ENCODE measurements at regions not wholly inside any gene's neighbourhood (a gene's known extent, or its start where the extent isn't known, plus 50 kb on each side); places are given as distances from the start of the nearest gene placed in this dataset.
A peak's percentile ranks its signal among the peaks of the same experiment; 100 is the strongest.
"Not testable (repeated sequence)": the region's sequence is repeated elsewhere in the genome, so short reads cannot be mapped to it uniquely, and the experiment has no call there.

GRCh38 chr3:177439694-177440269 is 242.5 kb upstream of the TBL1XR1 start:
- DNase-seq: no peak

- DNase-seq: no peak
Observed at GRCh38 chr3:177440456-177441104, 243.3 kb upstream of the TBL1XR1 start.

- DNase-seq: no peak
Observed at GRCh38 chr3:177441276-177441812, 244.1 kb upstream of the TBL1XR1 start.

GRCh38 chr3:177441813-177442646 is 244.7 kb upstream of the TBL1XR1 start:
- DNase-seq: no peak

GRCh38 chr3:177443469-177443868 is 246.2 kb upstream of the TBL1XR1 start:
- DNase-seq: no peak

- DNase-seq: no peak
Observed at GRCh38 chr3:177444696-177445095, 247.4 kb upstream of the TBL1XR1 start.

- DNase-seq: no peak
Observed at GRCh38 chr3:177445549-177445948, 248.3 kb upstream of the TBL1XR1 start.

GRCh38 chr3:177446165-177446601 is 248.9 kb upstream of the TBL1XR1 start:
- no peak for DNase-seq

GRCh38 chr3:177447938-177448337 is 250.7 kb upstream of the TBL1XR1 start:
- DNase-seq: no peak

- no peak for DNase-seq
Observed at GRCh38 chr3:177448987-177449359, 251.7 kb upstream of the TBL1XR1 start.

GRCh38 chr3:177449360-177450006 is 252.2 kb upstream of the TBL1XR1 start:
- DNase-seq: peak; percentile 10

- no peak for DNase-seq
Observed at GRCh38 chr3:177451301-177451750, 254.0 kb upstream of the TBL1XR1 start.

GRCh38 chr3:177451864-177452830 is 254.9 kb upstream of the TBL1XR1 start:
- DNase-seq: peak; percentile 21

- DNase-seq: no peak
Observed at GRCh38 chr3:177452831-177453450, 255.7 kb upstream of the TBL1XR1 start.

- no peak for DNase-seq
Observed at GRCh38 chr3:177453451-177453844, 256.2 kb upstream of the TBL1XR1 start.

- DNase-seq: not testable (repeated sequence)
Observed at GRCh38 chr3:177457204-177457603, 259.9 kb upstream of the TBL1XR1 start.

- no peak for DNase-seq
Observed at GRCh38 chr3:177459401-177459800, 262.1 kb upstream of the TBL1XR1 start.

- no peak for DNase-seq
Observed at GRCh38 chr3:177460047-177460446, 262.8 kb upstream of the TBL1XR1 start.

- no peak for DNase-seq
Observed at GRCh38 chr3:177461765-177462164, 264.5 kb upstream of the TBL1XR1 start.

- DNase-seq: not testable (repeated sequence)
Observed at GRCh38 chr3:177463341-177463740, 266.1 kb upstream of the TBL1XR1 start.

- DNase-seq: no peak
Observed at GRCh38 chr3:177463863-177464262, 266.6 kb upstream of the TBL1XR1 start.

Data from NCI-H146 (cell line).